Peyer's patch (tissue), 4 donors: ENCODE measurements at regions not wholly inside any gene's neighbourhood (a gene's known extent, or its start where the extent isn't known, plus 50 kb on each side); places are given as distances from the start of the nearest gene placed in this dataset.

Experiments used
- CTCF ChIP-seq, 6 experiments: fragments of 450-650 bp in 4 of 6; fragments of 200-600 bp in 2 of 6; sonication (generic) in 1 of 6; IDR thresholded peaks; one replicate each; pipeline ENCODE4 v1.5.1; 2017 to 2019; ENCODE audit warnings: antibody characterized with exemption in 6 of 6, mild to moderate bottlenecking in 3 of 6, moderate library complexity in 1 of 6
- POLR2A ChIP-seq, 2 donors: fragments of 450-650 bp; IDR thresholded peaks; one replicate each; pipeline ENCODE4 v1.5.1; 2017; ENCODE audit warnings: antibody characterized with exemption in 2 of 2, mild to moderate bottlenecking in 2 of 2, moderate library complexity in 2 of 2

- TF ChIP-seq CTCF (IDR thresholded peaks at IDR 0.05), result no peak
- no peak for TF ChIP-seq POLR2A (IDR thresholded peaks at IDR 0.05)
These were observed 2194.8 kb downstream of the PCDH9 start for GRCh38 chr13:65035302-65035701.
